Sigmoid colon (tissue), 4 donors: ENCODE measurements at regions not wholly inside any gene's neighbourhood (a gene's known extent, or its start where the extent isn't known, plus 50 kb on each side); places are given as distances from the start of the nearest gene placed in this dataset.

Experiments
- CTCF ChIP-seq, 4 experiments: fragments of 450-650 bp in 3 of 4; fragments of 200-600 bp in 1 of 4; IDR thresholded peaks; one replicate each; pipeline ENCODE4 v1.5.1; 2016 to 2019; ENCODE audit warnings: antibody characterized with exemption in 4 of 4, mild to moderate bottlenecking in 3 of 4, moderate library complexity in 2 of 4
- EP300 ChIP-seq, 4 donors: sonication (generic); formaldehyde crosslinking; IDR thresholded peaks; one replicate each; pipeline ENCODE4 v1.6.1; 2017; ENCODE audit warnings: antibody characterized with exemption in 4 of 4
- POLR2A ChIP-seq, 2 donors: fragments of 450-650 bp; IDR thresholded peaks; one replicate each; pipeline ENCODE4 v1.6.1; 2016; ENCODE audit warnings: antibody characterized with exemption in 2 of 2, mild to moderate bottlenecking in 2 of 2, moderate library complexity in 2 of 2
- POLR2AphosphoS5 ChIP-seq, 4 donors: sonication (generic); formaldehyde crosslinking; IDR thresholded peaks; one replicate each; pipeline ENCODE4 v1.6.1; 2017; ENCODE audit warnings: antibody characterized with exemption in 4 of 4

GRCh38 chr2:140027966-140028365, 1247.8 kb upstream of the NXPH2 start:
- no peak for TF ChIP-seq CTCF (IDR thresholded peaks at IDR 0.05)
- TF ChIP-seq POLR2AphosphoS5 (IDR thresholded peaks at IDR 0.05), result no peak
- TF ChIP-seq POLR2A (IDR thresholded peaks at IDR 0.05), result no peak
- no peak for TF ChIP-seq EP300 (IDR thresholded peaks at IDR 0.05)
